GM19452 (cell line): ENCODE measurements at regions not wholly inside any gene's neighbourhood (a gene's known extent, or its start where the extent isn't known, plus 50 kb on each side); places are given as distances from the start of the nearest gene placed in this dataset.

Source experiments
- ATAC-seq: cut with Tn5 transposase; IDR thresholded peaks from one replicate; pipeline ENCODE4 v1.9.1; 2021; ENCODE audit not compliant: unreplicated experiment

DNA sequence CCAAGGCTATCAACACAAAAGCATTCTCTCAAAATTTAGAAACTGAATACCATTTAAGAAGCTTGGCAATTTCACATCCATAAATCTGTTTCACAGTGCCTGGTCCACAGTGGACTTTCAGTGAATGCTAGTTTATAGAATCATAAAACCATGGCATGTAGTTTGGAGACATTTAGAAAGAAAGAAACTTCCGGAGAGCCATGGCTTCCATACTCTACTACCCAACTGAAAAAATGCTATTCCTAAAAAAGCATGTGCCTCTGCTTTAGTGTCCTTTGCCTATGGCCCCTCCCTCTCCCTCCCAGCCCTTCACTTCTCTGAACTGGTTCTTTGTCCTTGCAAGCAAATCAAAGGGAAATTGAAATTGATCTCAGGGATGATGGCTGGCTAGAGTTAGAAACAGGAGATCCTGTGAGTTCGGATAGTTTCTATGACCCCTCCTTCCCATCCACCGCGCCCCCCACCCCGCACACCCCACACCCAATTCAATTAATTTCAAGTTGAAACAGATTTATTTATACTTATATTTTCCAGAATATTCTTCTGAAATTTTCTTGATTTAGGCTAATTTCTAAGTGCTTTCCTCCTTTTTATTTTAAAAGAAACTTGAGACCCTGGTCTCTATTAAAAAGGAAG lies 248.3 kb downstream of the TRIB2 start:
- ATAC-seq = no peak

DNA sequence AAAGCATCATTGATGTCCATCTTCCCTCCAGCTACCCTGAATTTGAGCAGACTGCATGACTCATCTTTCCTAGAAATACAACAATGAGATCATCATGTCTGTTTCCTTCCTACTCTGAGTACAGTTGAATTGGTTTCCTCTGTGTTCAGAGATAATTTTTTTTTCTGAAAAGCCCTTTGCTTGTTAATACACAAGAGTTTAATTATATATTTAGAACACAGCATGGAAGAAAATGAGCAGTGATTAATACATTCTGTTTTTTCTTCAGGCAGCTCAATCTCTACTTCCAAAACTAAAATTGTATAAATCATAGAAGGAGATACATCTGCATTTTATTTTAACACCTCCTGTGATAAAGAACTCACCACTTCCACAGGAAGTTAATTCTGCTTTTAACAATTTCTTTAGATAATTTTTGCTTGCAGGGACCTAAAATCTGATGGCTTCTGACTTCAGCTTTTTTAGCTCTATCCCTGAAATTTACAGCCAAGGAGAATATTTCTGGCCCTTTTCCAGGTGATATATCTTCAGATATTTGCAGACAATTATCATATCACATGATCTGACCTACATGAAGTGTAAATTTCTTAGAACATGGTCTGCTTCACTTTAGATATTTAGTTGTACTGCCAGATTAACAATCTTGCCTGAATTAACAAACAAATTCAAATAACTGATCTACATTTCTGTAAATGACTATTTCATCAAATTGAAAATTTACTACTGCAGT lies 249.0 kb downstream of the TRIB2 start:
- no peak for ATAC-seq

- no peak for ATAC-seq
Observed at GRCh38 chr2:12967804-12968203, 251.1 kb downstream of the TRIB2 start.

GRCh38 chr2:12968399-12968798 lies 251.7 kb downstream of the TRIB2 start:
- ATAC-seq = no peak

GRCh38 chr2:12970861-12971260 lies 254.1 kb downstream of the TRIB2 start:
- ATAC-seq = no peak

GRCh38 chr2:12971581-12972365 lies 255.0 kb downstream of the TRIB2 start:
- ATAC-seq = no peak

GRCh38 chr2:12978066-12978835 lies 261.5 kb downstream of the TRIB2 start:
- no peak for ATAC-seq

DNA sequence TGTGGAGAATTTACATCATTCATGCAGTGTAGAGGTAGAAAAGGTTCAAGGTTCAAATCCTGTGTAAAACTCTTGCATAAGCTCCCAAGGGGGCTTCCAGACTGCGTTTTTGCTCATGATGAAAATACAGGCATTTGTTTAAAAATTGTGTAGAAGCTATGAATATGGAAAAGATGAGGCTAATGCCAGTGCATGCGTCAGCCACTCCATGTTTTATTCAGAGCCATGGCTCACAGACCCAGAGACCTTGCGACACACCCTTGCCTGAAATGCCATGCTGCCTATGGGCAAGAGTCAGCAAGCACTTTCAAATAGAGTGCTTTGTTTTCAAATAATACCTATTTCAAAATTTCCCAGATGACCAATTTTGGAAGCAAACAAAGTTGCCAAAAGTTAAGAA lies 262.3 kb downstream of the TRIB2 start:
- no peak for ATAC-seq

GRCh38 chr2:12980817-12981216 lies 264.1 kb downstream of the TRIB2 start:
- no peak for ATAC-seq

- ATAC-seq = no peak
Observed at GRCh38 chr2:12982149-12982584, 265.4 kb downstream of the TRIB2 start.

- ATAC-seq = no peak
Observed at GRCh38 chr2:12987246-12987645, 270.5 kb downstream of the TRIB2 start.

GRCh38 chr2:12988279-12988678 lies 271.5 kb downstream of the TRIB2 start:
- no peak for ATAC-seq

GRCh38 chr2:12990523-12990922 lies 273.8 kb downstream of the TRIB2 start:
- no peak for ATAC-seq

DNA sequence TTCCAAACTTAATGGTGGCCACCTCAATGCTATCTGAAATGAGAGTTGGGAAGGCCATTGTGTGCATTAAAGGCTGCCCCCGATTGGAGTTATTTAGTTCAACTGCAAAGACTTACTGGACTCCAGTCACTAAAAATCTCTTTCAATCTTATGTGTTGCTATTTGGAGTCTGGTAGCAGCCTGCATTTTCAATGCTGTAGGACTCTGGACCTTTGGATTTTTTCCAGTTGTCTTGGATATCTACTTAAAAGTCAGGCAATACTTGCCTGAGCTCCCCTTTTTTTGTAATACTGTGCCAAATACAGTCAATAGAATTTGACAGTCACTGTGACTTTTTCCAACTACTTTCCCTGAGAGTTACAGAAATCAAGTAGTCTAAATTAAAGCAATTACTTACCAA lies 281.9 kb downstream of the TRIB2 start:
- ATAC-seq = no peak

- ATAC-seq = no peak
Observed at GRCh38 chr2:13000664-13001363, 284.1 kb downstream of the TRIB2 start.

DNA sequence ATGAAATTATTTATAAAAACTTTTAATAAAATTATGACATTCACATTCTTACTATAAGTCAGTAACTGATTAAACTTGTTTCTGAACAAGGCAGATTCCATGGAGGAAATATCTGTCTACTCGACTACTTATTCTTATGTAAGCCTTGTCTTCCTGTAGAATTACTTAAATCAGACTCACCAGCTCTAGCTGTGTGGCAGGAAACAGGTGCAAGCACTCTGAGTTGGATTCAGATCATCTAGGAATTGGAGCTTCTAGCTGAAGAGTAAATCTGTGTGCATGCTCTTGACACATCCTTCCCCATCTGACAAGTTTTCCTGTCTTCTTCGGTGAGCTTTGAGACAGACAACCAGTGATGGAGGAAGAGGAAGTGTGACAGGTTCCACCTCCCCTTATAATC lies 284.7 kb downstream of the TRIB2 start:
- no peak for ATAC-seq

GRCh38 chr2:13002536-13003331 lies 286.0 kb downstream of the TRIB2 start:
- no peak for ATAC-seq

GRCh38 chr2:13003500-13003899 lies 286.8 kb downstream of the TRIB2 start:
- no peak for ATAC-seq

DNA sequence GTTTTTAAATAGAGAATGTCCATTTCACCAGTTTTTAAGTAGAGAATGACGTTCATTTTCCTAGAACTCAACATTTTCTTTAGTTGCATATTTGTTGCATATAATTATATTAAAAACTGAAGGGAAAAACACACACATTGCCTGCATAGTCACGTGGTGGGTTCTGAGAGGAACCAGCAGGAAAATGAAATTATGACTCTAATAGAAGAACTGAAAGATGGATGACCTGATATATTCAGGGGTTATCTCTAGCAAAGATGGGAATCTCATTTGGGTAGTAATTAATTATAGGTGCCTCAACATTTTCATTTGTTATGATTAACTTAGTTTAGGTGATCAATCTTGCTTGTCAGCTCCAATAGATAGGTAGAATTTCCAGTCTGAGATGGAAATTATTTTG lies 288.3 kb downstream of the TRIB2 start:
- ATAC-seq = no peak
